ENCODE measurements at regions not wholly inside any gene's neighbourhood (a gene's known extent, or its start where the extent isn't known, plus 50 kb on each side); places are given as distances from the start of the nearest gene placed in this dataset.

DNA sequence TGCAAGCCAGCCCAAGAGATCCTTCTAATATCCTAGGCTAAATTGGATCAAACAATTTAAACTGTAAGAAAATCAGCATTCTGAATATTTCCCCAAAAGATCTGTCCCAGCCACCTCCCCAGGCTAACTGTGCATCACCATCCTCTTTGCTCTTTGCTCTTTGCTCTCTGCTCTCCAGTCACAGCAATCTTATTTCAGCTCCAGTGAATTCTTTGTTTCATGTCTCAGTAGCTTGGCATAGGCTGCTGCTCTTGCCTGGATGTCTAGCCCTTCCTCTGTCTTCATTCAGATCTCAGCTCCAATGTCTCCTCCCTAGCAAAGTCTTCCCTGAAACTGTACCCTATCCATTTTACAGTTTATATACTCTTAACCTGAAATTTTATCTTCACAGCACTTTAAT, 399.8 kb upstream of the USP15 start:
- no peak overlapping the region for H3K23ac ChIP-seq (ENCODE audit: low read length)
- H2BK120ac ChIP-seq (ENCODE audit: insufficient read depth, low read length, poor library complexity): no peak overlapping the region
- H3K79me2 ChIP-seq (ENCODE audit: control insufficient read depth, insufficient read depth, low read length, poor library complexity): no peaks in the 10 kb centered on the region
- no peak overlapping the region for H3K4ac ChIP-seq (ENCODE audit: low read depth, low read length)
- no peak overlapping the region for H3K27ac ChIP-seq (ENCODE audit: low read depth, low read length)
- no peak overlapping the region for H2AK5ac ChIP-seq (ENCODE audit: low read length)
- no peak overlapping the region for H4K91ac ChIP-seq (ENCODE audit: low read depth, low read length)
- H3K9me3 ChIP-seq (ENCODE audit: insufficient read depth, low read depth, low read length): no peaks in the 10 kb centered on the region
- DNase-seq: no peak
- H3K14ac ChIP-seq (ENCODE audit: low read length): no peak overlapping the region
- H3K4me2 ChIP-seq (ENCODE audit: low read length): no peak overlapping the region
- H3K79me1 ChIP-seq (ENCODE audit: low read length): no peaks in the 10 kb centered on the region
- H3K18ac ChIP-seq (ENCODE audit: low read length): no peak overlapping the region
- H2BK12ac ChIP-seq (ENCODE audit: low read length): no peak overlapping the region
- no peaks in the 10 kb centered on the region for H3K4me1 ChIP-seq (ENCODE audit: control insufficient read depth in 1 of 2, insufficient read depth in 2 of 2, low read length in 2 of 2)
- no peaks in the 10 kb centered on the region for H3K36me3 ChIP-seq (ENCODE audit: control insufficient read depth in 1 of 2, insufficient read depth in 2 of 2, low read length in 2 of 2)
- H4K12ac ChIP-seq (ENCODE audit: low read depth, low read length): no peak overlapping the region
- H3K9ac ChIP-seq (ENCODE audit: low read length): no peak overlapping the region
- H2BK5ac ChIP-seq (ENCODE audit: low read depth, low read length, poor library complexity): no peak overlapping the region
- no peaks in the 10 kb centered on the region for H3K27me3 ChIP-seq (ENCODE audit: insufficient read depth, low read length)
- no peak overlapping the region for H3K4me3 ChIP-seq (ENCODE audit: low read depth, low read length)
- no peak overlapping the region for H4K8ac ChIP-seq (ENCODE audit: low read depth, low read length)
- H2AFZ ChIP-seq (ENCODE audit: insufficient read depth, low read length, poor library complexity): no peak overlapping the region

- H3K4ac ChIP-seq (ENCODE audit: low read depth, low read length): no peak overlapping the region
- H4K8ac ChIP-seq (ENCODE audit: low read depth, low read length): no peak overlapping the region
- H3K79me2 ChIP-seq (ENCODE audit: control insufficient read depth, insufficient read depth, low read length, poor library complexity): no peaks in the 10 kb centered on the region
- no peak overlapping the region for H4K12ac ChIP-seq (ENCODE audit: low read depth, low read length)
- H3K4me1 ChIP-seq (ENCODE audit: control insufficient read depth in 1 of 2, insufficient read depth in 2 of 2, low read length in 2 of 2): no peaks in the 10 kb centered on the region
- no peak overlapping the region for H2BK5ac ChIP-seq (ENCODE audit: low read depth, low read length, poor library complexity)
- no peak overlapping the region for H2BK12ac ChIP-seq (ENCODE audit: low read length)
- H3K9ac ChIP-seq (ENCODE audit: low read length): no peak overlapping the region
- no peak overlapping the region for H2BK120ac ChIP-seq (ENCODE audit: insufficient read depth, low read length, poor library complexity)
- H3K18ac ChIP-seq (ENCODE audit: low read length): no peak overlapping the region
- no peak for DNase-seq
- no CpG with 5 or more reads among the region's 2 CpGs for WGBS (ENCODE audit: extremely low coverage, insufficient coverage, insufficient read length)
- H3K9me3 ChIP-seq (ENCODE audit: insufficient read depth, low read depth, low read length): no peaks in the 10 kb centered on the region
- no peak overlapping the region for H3K23ac ChIP-seq (ENCODE audit: low read length)
- H4K91ac ChIP-seq (ENCODE audit: low read depth, low read length): no peak overlapping the region
- H3K79me1 ChIP-seq (ENCODE audit: low read length): no peaks in the 10 kb centered on the region
- H3K4me2 ChIP-seq (ENCODE audit: low read length): no peak overlapping the region
- H2AK5ac ChIP-seq (ENCODE audit: low read length): no peak overlapping the region
- H3K14ac ChIP-seq (ENCODE audit: low read length): no peak overlapping the region
- no peak overlapping the region for H3K27ac ChIP-seq (ENCODE audit: low read depth, low read length)
- H3K36me3 ChIP-seq (ENCODE audit: control insufficient read depth in 1 of 2, insufficient read depth in 2 of 2, low read length in 2 of 2): no peaks in the 10 kb centered on the region
- H2AFZ ChIP-seq (ENCODE audit: insufficient read depth, low read length, poor library complexity): no peak overlapping the region
- H3K27me3 ChIP-seq (ENCODE audit: insufficient read depth, low read length): no peaks in the 10 kb centered on the region
- H3K4me3 ChIP-seq (ENCODE audit: low read depth, low read length): no peak overlapping the region
Observed at GRCh38 chr12:61862986-61863385, 397.2 kb upstream of the USP15 start.

DNA sequence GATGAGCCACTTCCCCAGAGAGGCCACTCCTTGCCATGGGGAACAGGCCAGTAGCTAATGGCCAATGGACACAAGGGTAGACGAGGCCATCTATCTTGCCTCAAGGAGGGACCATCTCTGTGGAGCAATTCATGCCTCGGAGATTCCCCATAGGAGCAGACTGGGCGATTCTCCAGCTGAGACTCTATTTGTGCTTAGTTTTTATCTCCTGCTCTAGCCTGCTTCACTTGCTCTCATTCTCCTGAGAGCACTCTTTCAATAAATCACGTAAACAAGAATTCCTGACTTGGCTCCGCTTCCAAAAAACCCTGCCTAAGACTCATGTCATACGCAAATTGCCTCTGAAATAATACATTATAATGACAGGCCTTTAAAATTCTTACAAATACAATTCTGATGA, 396.4 kb upstream of the USP15 start:
- DNase-seq: no peak
- Histone ChIP-seq H2BK120ac (ENCODE audit: insufficient read depth, low read length, poor library complexity) (no peak overlapping the region), H2BK5ac (ENCODE audit: low read depth, low read length, poor library complexity) (no peak overlapping the region), H3K4me2 (ENCODE audit: low read length) (no peak overlapping the region), H3K9me3 (ENCODE audit: insufficient read depth, low read depth, low read length) (no peaks in the 10 kb centered on the region), H3K23ac (ENCODE audit: low read length) (no peak overlapping the region), H3K4me1 (ENCODE audit: control insufficient read depth in 1 of 2, insufficient read depth in 2 of 2, low read length in 2 of 2) (no peaks in the 10 kb centered on the region), H2AK5ac (ENCODE audit: low read length) (no peak overlapping the region), H4K12ac (ENCODE audit: low read depth, low read length) (no peak overlapping the region), H2BK12ac (ENCODE audit: low read length) (no peak overlapping the region), H4K8ac (ENCODE audit: low read depth, low read length) (no peak overlapping the region), H3K79me2 (ENCODE audit: control insufficient read depth, insufficient read depth, low read length, poor library complexity) (no peaks in the 10 kb centered on the region), H3K36me3 (ENCODE audit: control insufficient read depth in 1 of 2, insufficient read depth in 2 of 2, low read length in 2 of 2) (no peaks in the 10 kb centered on the region), H3K9ac (ENCODE audit: low read length) (no peak overlapping the region), H3K79me1 (ENCODE audit: low read length) (no peaks in the 10 kb centered on the region), H3K27me3 (ENCODE audit: insufficient read depth, low read length) (no peaks in the 10 kb centered on the region), H3K4me3 (ENCODE audit: low read depth, low read length) (no peak overlapping the region), H3K27ac (ENCODE audit: low read depth, low read length) (no peak overlapping the region), H2AFZ (ENCODE audit: insufficient read depth, low read length, poor library complexity) (no peak overlapping the region), H4K91ac (ENCODE audit: low read depth, low read length) (no peak overlapping the region), H3K4ac (ENCODE audit: low read depth, low read length) (no peak overlapping the region), H3K14ac (ENCODE audit: low read length) (no peak overlapping the region), H3K18ac (ENCODE audit: low read length) (no peak overlapping the region)
- WGBS (ENCODE audit: extremely low coverage, insufficient coverage, insufficient read length): no CpG with 5 or more reads among the region's 6 CpGs

DNA sequence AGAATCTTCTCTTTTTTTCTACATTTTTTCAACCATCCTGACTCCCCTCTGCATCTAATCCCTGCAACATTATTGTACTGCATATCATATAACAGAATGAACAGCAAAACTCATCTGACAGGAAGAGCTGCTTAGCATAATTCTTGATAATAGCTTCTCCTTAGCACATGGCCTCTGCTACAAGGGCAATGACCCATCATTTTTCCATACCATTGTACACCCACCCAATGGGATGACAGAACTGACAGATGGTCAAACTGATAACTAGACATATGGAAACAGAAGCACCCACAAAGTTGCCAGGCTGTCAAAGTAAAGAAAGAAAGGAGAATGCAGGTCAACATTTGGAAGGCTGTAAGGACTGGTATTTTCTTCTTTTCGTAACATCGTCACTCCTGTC, 390.4 kb upstream of the USP15 start:
- no peak overlapping the region for H2BK12ac ChIP-seq (ENCODE audit: low read length)
- no peaks in the 10 kb centered on the region for H3K4me1 ChIP-seq (ENCODE audit: control insufficient read depth in 1 of 2, insufficient read depth in 2 of 2, low read length in 2 of 2)
- no peak overlapping the region for H4K12ac ChIP-seq (ENCODE audit: low read depth, low read length)
- H2BK120ac ChIP-seq (ENCODE audit: insufficient read depth, low read length, poor library complexity): no peak overlapping the region
- H3K9me3 ChIP-seq (ENCODE audit: insufficient read depth, low read depth, low read length): no peaks in the 10 kb centered on the region
- H3K4me3 ChIP-seq (ENCODE audit: low read depth, low read length): no peak overlapping the region
- H4K8ac ChIP-seq (ENCODE audit: low read depth, low read length): no peak overlapping the region
- H2AFZ ChIP-seq (ENCODE audit: insufficient read depth, low read length, poor library complexity): no peak overlapping the region
- no peak overlapping the region for H2BK5ac ChIP-seq (ENCODE audit: low read depth, low read length, poor library complexity)
- no peak overlapping the region for H4K91ac ChIP-seq (ENCODE audit: low read depth, low read length)
- H3K18ac ChIP-seq (ENCODE audit: low read length): no peak overlapping the region
- H2AK5ac ChIP-seq (ENCODE audit: low read length): no peak overlapping the region
- H3K27ac ChIP-seq (ENCODE audit: low read depth, low read length): no peak overlapping the region
- H3K4me2 ChIP-seq (ENCODE audit: low read length): no peak overlapping the region
- WGBS (ENCODE audit: extremely low coverage, insufficient coverage, insufficient read length): no CpG with 5 or more reads among the region's 2 CpGs
- H3K4ac ChIP-seq (ENCODE audit: low read depth, low read length): no peak overlapping the region
- H3K36me3 ChIP-seq (ENCODE audit: control insufficient read depth in 1 of 2, insufficient read depth in 2 of 2, low read length in 2 of 2): no peaks in the 10 kb centered on the region
- H3K9ac ChIP-seq (ENCODE audit: low read length): no peak overlapping the region
- no peak for DNase-seq
- no peak overlapping the region for H3K14ac ChIP-seq (ENCODE audit: low read length)
- no peaks in the 10 kb centered on the region for H3K79me1 ChIP-seq (ENCODE audit: low read length)
- no peaks in the 10 kb centered on the region for H3K27me3 ChIP-seq (ENCODE audit: insufficient read depth, low read length)
- H3K79me2 ChIP-seq (ENCODE audit: control insufficient read depth, insufficient read depth, low read length, poor library complexity): no peaks in the 10 kb centered on the region
- no peak overlapping the region for H3K23ac ChIP-seq (ENCODE audit: low read length)

Data from trophoblast cell (in vitro differentiated cells and primary cell).